DND-41 (cell line): ENCODE measurements at regions not wholly inside any gene's neighbourhood (a gene's known extent, or its start where the extent isn't known, plus 50 kb on each side); places are given as distances from the start of the nearest gene placed in this dataset.

Experiments used
- EZH2 ChIP-seq: IDR thresholded peaks from 3 replicates; pipeline ENCODE4 v1.6.1; 2012; ENCODE audit warnings: borderline replicate concordance, low read depth, mild to moderate bottlenecking, moderate library complexity, low read length, inconsistent platforms; ENCODE audit not compliant: severe bottlenecking
- TF ChIP-seq, protein P1 (sequence below): IDR thresholded peaks from 2 replicates; pipeline ENCODE4 v1.5.1; 2012; ENCODE audit warnings: borderline replicate concordance, low read length, moderate library complexity, mild to moderate bottlenecking; ENCODE audit not compliant: poor library complexity, severe bottlenecking; ENCODE audit errors: extremely low read depth

DNA sequence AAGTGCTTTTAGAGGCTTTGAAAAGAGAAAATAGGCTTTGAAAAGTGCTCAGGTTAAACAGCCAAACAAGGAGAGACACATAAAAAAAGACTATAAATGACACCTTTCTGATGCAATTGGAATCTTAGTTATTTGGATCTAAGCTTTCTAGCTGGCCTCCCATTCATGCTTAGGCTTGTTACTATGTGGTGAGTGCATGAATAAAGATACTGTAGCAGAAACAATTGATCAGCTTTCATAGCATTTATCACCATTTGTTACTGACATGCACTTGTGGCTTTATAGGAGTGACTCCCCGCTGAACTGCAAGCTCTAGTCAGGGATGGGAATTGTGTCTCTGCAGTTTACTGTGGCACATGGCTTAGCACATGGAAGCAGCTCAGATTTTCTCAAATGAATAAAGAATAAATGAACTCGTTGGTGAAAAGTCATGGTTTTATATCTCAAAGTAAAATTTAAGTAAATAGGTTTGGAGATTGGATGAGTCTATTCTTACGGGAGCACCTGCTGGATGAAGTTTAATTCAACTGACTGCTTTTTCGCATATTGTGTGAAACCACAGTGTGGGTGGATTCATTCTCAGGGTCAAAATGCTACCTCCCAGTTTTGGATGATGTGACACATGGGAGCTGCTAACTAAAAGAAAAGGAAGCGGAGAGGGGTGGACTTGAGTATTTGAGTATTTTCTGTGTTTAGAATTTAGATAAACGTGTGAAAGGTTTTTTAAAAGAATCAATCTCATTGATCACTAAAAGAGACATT, 91.1 kb upstream of the NOL4 start:
- TF ChIP-seq, protein P1, sequence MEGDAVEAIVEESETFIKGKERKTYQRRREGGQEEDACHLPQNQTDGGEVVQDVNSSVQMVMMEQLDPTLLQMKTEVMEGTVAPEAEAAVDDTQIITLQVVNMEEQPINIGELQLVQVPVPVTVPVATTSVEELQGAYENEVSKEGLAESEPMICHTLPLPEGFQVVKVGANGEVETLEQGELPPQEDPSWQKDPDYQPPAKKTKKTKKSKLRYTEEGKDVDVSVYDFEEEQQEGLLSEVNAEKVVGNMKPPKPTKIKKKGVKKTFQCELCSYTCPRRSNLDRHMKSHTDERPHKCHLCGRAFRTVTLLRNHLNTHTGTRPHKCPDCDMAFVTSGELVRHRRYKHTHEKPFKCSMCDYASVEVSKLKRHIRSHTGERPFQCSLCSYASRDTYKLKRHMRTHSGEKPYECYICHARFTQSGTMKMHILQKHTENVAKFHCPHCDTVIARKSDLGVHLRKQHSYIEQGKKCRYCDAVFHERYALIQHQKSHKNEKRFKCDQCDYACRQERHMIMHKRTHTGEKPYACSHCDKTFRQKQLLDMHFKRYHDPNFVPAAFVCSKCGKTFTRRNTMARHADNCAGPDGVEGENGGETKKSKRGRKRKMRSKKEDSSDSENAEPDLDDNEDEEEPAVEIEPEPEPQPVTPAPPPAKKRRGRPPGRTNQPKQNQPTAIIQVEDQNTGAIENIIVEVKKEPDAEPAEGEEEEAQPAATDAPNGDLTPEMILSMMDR, result no peak
- no peak for TF ChIP-seq EZH2
